Ectodermal cell (in vitro differentiated cells): ENCODE measurements at regions not wholly inside any gene's neighbourhood (a gene's known extent, or its start where the extent isn't known, plus 50 kb on each side); places are given as distances from the start of the nearest gene placed in this dataset.
"Not testable (repeated sequence)": the region's sequence is repeated elsewhere in the genome, so short reads cannot be mapped to it uniquely, and the experiment has no call there.

Experiments used
- H3K27ac ChIP-seq: 2 replicates; pipeline ENCODE4 v1.7.0; 2013; ENCODE audit warnings: mild to moderate bottlenecking, low read depth, low read length; ENCODE audit not compliant: insufficient read depth, poor library complexity, severe bottlenecking
- H3K27me3 ChIP-seq: 2 replicates; pipeline ENCODE4 v1.7.0; 2013; ENCODE audit warnings: mild to moderate bottlenecking, low read length; ENCODE audit not compliant: insufficient read depth, control insufficient read depth, poor library complexity, severe bottlenecking
- H3K36me3 ChIP-seq: one replicate; pipeline ENCODE4 v1.7.0; 2013; ENCODE audit warnings: low read length; ENCODE audit not compliant: control insufficient read depth, insufficient read depth
- H3K4me1 ChIP-seq: one replicate; pipeline ENCODE4 v1.7.0; 2013; ENCODE audit warnings: low read length; ENCODE audit not compliant: control insufficient read depth, insufficient read depth
- H3K4me3 ChIP-seq: 2 replicates; pipeline ENCODE4 v1.7.0; 2013; ENCODE audit warnings: low read depth, low read length, control low read depth; ENCODE audit not compliant: insufficient read depth
- H3K9me3 ChIP-seq: 2 replicates; pipeline ENCODE4 v1.7.0; 2013; ENCODE audit warnings: mild to moderate bottlenecking, low read length, moderate library complexity; ENCODE audit not compliant: control insufficient read depth
- WGBS, 2 experiments: methylation state at CpG; one replicate each; pipeline ENCODE4 v1.1.7; 2013; ENCODE audit warnings: missing lambda C conversion rate in 2 of 2; 5-methylcytosine and 5-hydroxymethylcytosine counted together

GRCh38 chr21:27953340-27954045, 986.6 kb upstream of the ADAMTS5 start:
- Histone ChIP-seq H3K4me1 (no peaks in the 10 kb centered on the region), H3K27ac (no peak overlapping the region), H3K36me3 (no peaks in the 10 kb centered on the region), H3K4me3 (no peak overlapping the region), H3K9me3 (no peaks in the 10 kb centered on the region), H3K27me3 (no peaks in the 10 kb centered on the region)
- 91 to 95% methylated on average over 3 to 4 of the region's 4 CpGs for WGBS, 2 experiments

GRCh38 chr21:27949093-27949492, 982.2 kb upstream of the ADAMTS5 start:
- H3K4me1 ChIP-seq, H3K36me3 ChIP-seq, H3K27ac ChIP-seq, H3K9me3 ChIP-seq, H3K4me3 ChIP-seq, H3K27me3 ChIP-seq: not testable (repeated sequence)
- WGBS, 2 experiments: 90 to 92% methylated on average over 5 of the region's 5 CpGs

- H3K27me3 ChIP-seq: not testable (repeated sequence)
- WGBS, 2 experiments: no CpG with 5 or more reads among the region's 1 CpG
Measured at GRCh38 chr21:27930108-27930767, 963.4 kb upstream of the ADAMTS5 start.

GRCh38 chr21:27929179-27929578, 962.3 kb upstream of the ADAMTS5 start:
- H3K4me3 ChIP-seq, H3K27ac ChIP-seq, H3K27me3 ChIP-seq, H3K36me3 ChIP-seq, H3K4me1 ChIP-seq, H3K9me3 ChIP-seq: not testable (repeated sequence)
- 89 to 97% methylated on average over 3 to 4 of the region's 4 CpGs for WGBS, 2 experiments

More at GRCh38 chr21:27930108-27930767, 963.4 kb upstream of the ADAMTS5 start:
- H3K4me3 ChIP-seq, H3K27ac ChIP-seq, H3K9me3 ChIP-seq, H3K36me3 ChIP-seq, H3K4me1 ChIP-seq: not testable (repeated sequence)

DNA sequence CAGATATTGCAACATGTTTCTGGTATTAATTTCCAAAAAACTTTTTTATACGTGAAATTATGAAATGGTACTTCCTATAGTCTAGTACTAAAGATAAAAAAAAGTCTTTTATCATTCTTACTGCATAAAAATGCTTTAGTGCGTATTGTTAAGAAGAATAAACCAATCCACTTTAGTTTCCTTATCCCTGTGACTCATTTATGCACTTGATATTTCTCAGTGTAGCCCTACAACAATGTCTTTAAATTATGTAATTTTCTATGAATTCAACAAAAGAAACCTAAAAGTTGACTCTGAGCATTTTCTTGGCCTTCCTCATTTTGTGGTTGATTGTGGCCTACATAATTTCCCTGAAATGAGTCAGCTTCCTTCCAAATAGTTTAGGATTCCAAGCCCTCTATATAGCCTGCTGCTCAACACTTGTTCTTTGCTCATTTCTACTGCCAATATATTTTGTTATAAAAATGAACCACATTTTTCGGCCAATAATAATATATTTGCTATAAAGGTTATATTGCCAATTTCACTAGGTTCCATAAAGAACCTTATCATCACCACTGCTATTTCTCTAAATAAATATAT, 961.7 kb upstream of the ADAMTS5 start:
- not testable (repeated sequence) for H3K4me1 ChIP-seq, H3K36me3 ChIP-seq, H3K27ac ChIP-seq, H3K27me3 ChIP-seq, H3K4me3 ChIP-seq, H3K9me3 ChIP-seq
- 100% methylated on average over 1 of the region's 3 CpGs; no CpG with 5 or more reads in 1 of the 2 experiments for WGBS, 2 experiments

GRCh38 chr21:27921421-27921820, 954.5 kb upstream of the ADAMTS5 start:
- H3K4me3 ChIP-seq, H3K9me3 ChIP-seq, H3K27ac ChIP-seq, H3K36me3 ChIP-seq, H3K27me3 ChIP-seq, H3K4me1 ChIP-seq: not testable (repeated sequence)
- 100% methylated on average over 1 of the region's 1 CpG for WGBS, 2 experiments

GRCh38 chr21:27917966-27918365, 951.1 kb upstream of the ADAMTS5 start:
- not testable (repeated sequence) for H3K36me3 ChIP-seq, H3K4me3 ChIP-seq, H3K4me1 ChIP-seq, H3K9me3 ChIP-seq, H3K27ac ChIP-seq, H3K27me3 ChIP-seq

DNA sequence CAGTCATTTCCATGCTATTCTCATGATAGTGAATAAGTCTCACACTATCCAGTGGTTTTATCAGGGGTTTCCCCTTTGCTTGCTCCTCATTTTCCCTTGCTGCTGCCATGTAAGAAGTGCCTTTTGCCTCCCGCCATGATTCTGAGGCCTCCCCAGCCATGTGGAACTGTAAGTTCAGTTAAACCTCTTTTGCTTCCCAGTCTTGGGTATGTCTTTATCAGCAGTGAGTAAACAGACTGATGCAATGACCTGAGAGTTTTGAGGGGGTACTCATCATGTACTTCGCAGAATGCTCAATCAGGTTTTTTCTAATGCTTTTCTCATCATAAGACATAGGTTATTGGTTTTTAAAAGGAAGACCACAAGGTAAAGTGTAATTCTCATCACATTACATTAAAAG, 949.4 kb upstream of the ADAMTS5 start:
- H3K27ac ChIP-seq, H3K27me3 ChIP-seq, H3K36me3 ChIP-seq, H3K4me1 ChIP-seq, H3K4me3 ChIP-seq, H3K9me3 ChIP-seq: not testable (repeated sequence)
- WGBS, 2 experiments: 89 to 98% methylated on average over 1 to 2 of the region's 2 CpGs

- WGBS, 2 experiments: 93 to 100% methylated on average over 2 of the region's 2 CpGs
- not testable (repeated sequence) for H3K4me3 ChIP-seq, H3K9me3 ChIP-seq, H3K27me3 ChIP-seq, H3K4me1 ChIP-seq, H3K36me3 ChIP-seq, H3K27ac ChIP-seq
Measured at GRCh38 chr21:27912133-27912532, 945.2 kb upstream of the ADAMTS5 start.

DNA sequence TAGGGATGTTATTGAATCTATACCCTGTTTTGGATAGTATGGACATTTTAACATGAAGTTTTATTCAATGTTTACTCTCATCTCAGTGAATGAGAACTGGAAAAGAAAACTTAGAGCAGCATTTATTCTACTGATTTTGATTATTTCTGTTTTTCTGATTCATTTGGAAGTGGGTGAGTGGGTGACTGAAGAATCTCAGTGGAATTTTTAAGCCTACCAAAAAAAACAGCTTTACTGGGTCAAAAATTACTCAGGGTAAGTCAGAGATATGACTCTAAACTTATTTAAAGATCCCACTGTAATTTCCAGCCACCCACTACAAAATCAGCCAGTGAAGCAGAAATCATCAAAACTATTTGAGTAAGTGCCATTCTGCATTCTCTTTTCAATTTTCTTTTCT, 942.6 kb upstream of the ADAMTS5 start:
- not testable (repeated sequence) for H3K27ac ChIP-seq, H3K9me3 ChIP-seq, H3K4me1 ChIP-seq, H3K4me3 ChIP-seq, H3K27me3 ChIP-seq, H3K36me3 ChIP-seq
